ENCODE measurements at regions not wholly inside any gene's neighbourhood (a gene's known extent, or its start where the extent isn't known, plus 50 kb on each side); places are given as distances from the start of the nearest gene placed in this dataset.

DNA sequence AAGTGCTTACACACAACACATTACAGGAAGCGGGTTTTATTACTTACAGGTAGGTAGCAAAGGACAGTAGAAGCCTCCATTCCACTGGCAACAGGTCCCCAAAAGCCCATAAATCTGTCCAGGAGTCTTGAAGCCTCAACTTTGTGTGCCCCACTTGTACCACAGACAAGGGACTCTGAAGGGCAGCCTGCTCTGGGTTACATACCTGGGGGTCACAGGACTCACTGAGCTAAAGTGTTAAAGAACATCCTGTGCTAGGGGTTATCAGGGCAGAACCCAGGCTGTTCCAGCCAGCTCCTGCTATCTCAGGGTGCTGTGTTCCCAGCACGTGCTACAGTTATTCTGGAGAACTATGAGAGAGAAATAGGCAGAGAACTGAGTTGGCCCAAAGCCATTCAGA, 230.9 kb upstream of the SLC10A2 start:
- Histone ChIP-seq H2BK15ac (ENCODE audit: low read length) (no peak overlapping the region), H2AK5ac (ENCODE audit: low read depth, low read length) (no peak overlapping the region), H4K91ac (ENCODE audit: low read depth, low read length, poor library complexity) (no peak overlapping the region), H3K27me3 (ENCODE audit: control insufficient read depth in 3 of 3, insufficient read depth in 3 of 3, low read depth in 1 of 3, low read length in 3 of 3) (no peaks in the 10 kb centered on the region), H3K4me1 (ENCODE audit: control insufficient read depth in 2 of 2, insufficient read depth in 1 of 2, low read depth in 1 of 2, low read length in 2 of 2) (peaks cover 2 to 13% of the 10 kb centered on the region in 2 donors), H4K8ac (ENCODE audit: low read depth, low read length) (no peak overlapping the region), H3K4me3 (ENCODE audit: low read length in 2 of 2) (no peak overlapping the region), H2BK120ac (ENCODE audit: low read depth, low read length) (no peak overlapping the region), H3K79me1 (ENCODE audit: low read depth, low read length) (no peaks in the 10 kb centered on the region), H2BK5ac (ENCODE audit: low read length) (no peak overlapping the region), H2AFZ (ENCODE audit: low read length) (no peak overlapping the region), H3K4me2 (ENCODE audit: insufficient read depth, low read length, poor library complexity, severe bottlenecking) (no peak overlapping the region), H3K27ac (replicated peaks; ENCODE audit: low read length) (no peak overlapping the region), H3K9ac (ENCODE audit: low read depth, low read length, poor library complexity) (no peak overlapping the region), H2BK12ac (ENCODE audit: low read length) (no peak overlapping the region), H3K36me3 (replicated peaks in 1 of 2; ENCODE audit: control insufficient read depth in 2 of 2, insufficient read depth in 2 of 2, low read length in 2 of 2) (no peaks in the 10 kb centered on the region), H3K4ac (ENCODE audit: low read length) (no peak overlapping the region), H3K23ac (ENCODE audit: low read depth, low read length, poor library complexity) (no peak overlapping the region), H3K9me3 (replicated peaks in 1 of 2; ENCODE audit: control insufficient read depth in 2 of 2, insufficient read depth in 1 of 2, low read depth in 1 of 2, low read length in 2 of 2) (peaks cover 0 to 6% of the 10 kb centered on the region in 2 donors), H3K18ac (ENCODE audit: low read length) (no peak overlapping the region), H3K14ac (ENCODE audit: low read length) (no peak overlapping the region)
- no peak for DNase-seq (ENCODE audit: low spot score)
- WGBS, 2 donors (ENCODE audit: extremely low coverage in 2 of 2, insufficient read length in 2 of 2, insufficient replicate concordance in 1 of 2), result no CpG with 5 or more reads among the region's 2 CpGs

DNA sequence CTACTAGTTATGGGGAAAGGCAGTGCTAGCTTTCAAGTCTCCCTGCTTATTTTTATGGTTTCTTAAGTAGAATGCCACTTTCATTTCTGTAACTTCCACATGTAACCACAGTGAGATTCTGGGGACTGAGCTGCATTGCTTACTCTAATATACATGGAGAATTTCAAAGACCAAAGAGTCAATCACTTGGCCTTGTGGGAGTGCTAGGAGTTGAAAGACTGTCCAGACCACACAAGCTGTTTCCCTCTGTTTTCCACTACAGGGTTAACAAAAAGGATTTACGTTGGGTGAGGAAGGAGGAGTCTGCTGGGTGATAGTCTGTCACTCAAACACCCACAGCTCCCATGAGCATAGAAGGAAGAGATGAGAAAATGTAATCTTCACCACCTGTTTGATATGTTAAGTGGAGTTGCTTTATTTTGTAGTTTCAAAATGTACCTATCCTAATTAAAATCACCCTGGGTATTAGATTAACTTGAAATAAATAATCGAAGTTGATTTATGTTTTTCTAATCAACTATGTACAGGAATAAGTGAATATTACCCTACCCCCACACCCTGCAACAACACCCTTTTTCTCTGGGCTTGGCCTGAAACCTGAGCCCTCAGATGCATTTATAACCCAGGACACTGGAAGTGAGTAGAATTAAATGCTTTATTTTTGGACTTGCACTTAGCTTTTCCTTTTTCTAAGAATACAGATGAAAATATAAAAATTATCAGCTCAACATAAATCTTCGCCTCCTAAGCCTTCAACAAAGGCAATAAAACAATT, 225.8 kb upstream of the SLC10A2 start:
- no peak overlapping the region for H3K27ac ChIP-seq (replicated peaks; ENCODE audit: low read length)
- no peaks in the 10 kb centered on the region for H3K36me3 ChIP-seq (replicated peaks in 1 of 2; ENCODE audit: control insufficient read depth in 2 of 2, insufficient read depth in 2 of 2, low read length in 2 of 2)
- no peak overlapping the region for H3K4ac ChIP-seq (ENCODE audit: low read length)
- H3K4me2 ChIP-seq (ENCODE audit: insufficient read depth, low read length, poor library complexity, severe bottlenecking), result no peak overlapping the region
- H4K91ac ChIP-seq (ENCODE audit: low read depth, low read length, poor library complexity), result no peak overlapping the region
- peaks cover 0 to 3% of the 10 kb centered on the region in 2 donors for H3K9me3 ChIP-seq (replicated peaks in 1 of 2; ENCODE audit: control insufficient read depth in 2 of 2, insufficient read depth in 1 of 2, low read depth in 1 of 2, low read length in 2 of 2)
- no peak overlapping the region for H2BK12ac ChIP-seq (ENCODE audit: low read length)
- H3K14ac ChIP-seq (ENCODE audit: low read length), result no peak overlapping the region
- H3K4me1 ChIP-seq (ENCODE audit: control insufficient read depth in 2 of 2, insufficient read depth in 1 of 2, low read depth in 1 of 2, low read length in 2 of 2), result peaks cover 2 to 18% of the 10 kb centered on the region in 2 donors
- no peak overlapping the region for H3K23ac ChIP-seq (ENCODE audit: low read depth, low read length, poor library complexity)
- H2BK15ac ChIP-seq (ENCODE audit: low read length), result no peak overlapping the region
- H2AK5ac ChIP-seq (ENCODE audit: low read depth, low read length), result no peak overlapping the region
- H4K8ac ChIP-seq (ENCODE audit: low read depth, low read length), result no peak overlapping the region
- no peaks in the 10 kb centered on the region for H3K79me1 ChIP-seq (ENCODE audit: low read depth, low read length)
- H3K4me3 ChIP-seq (ENCODE audit: low read length in 2 of 2), result no peak overlapping the region
- no peak overlapping the region for H3K18ac ChIP-seq (ENCODE audit: low read length)
- no peak overlapping the region for H2BK5ac ChIP-seq (ENCODE audit: low read length)
- no CpG with 5 or more reads among the region's 3 CpGs for WGBS, 2 donors (ENCODE audit: extremely low coverage in 2 of 2, insufficient read length in 2 of 2, insufficient replicate concordance in 1 of 2)
- H3K27me3 ChIP-seq (ENCODE audit: control insufficient read depth in 3 of 3, insufficient read depth in 3 of 3, low read depth in 1 of 3, low read length in 3 of 3), result no peaks in the 10 kb centered on the region
- DNase-seq (ENCODE audit: low spot score), result peak; percentile 23
- peak overlapping the region; percentile 65 for H2AFZ ChIP-seq (ENCODE audit: low read length)
- no peak overlapping the region for H3K9ac ChIP-seq (ENCODE audit: low read depth, low read length, poor library complexity)
- H2BK120ac ChIP-seq (ENCODE audit: low read depth, low read length), result no peak overlapping the region

DNA sequence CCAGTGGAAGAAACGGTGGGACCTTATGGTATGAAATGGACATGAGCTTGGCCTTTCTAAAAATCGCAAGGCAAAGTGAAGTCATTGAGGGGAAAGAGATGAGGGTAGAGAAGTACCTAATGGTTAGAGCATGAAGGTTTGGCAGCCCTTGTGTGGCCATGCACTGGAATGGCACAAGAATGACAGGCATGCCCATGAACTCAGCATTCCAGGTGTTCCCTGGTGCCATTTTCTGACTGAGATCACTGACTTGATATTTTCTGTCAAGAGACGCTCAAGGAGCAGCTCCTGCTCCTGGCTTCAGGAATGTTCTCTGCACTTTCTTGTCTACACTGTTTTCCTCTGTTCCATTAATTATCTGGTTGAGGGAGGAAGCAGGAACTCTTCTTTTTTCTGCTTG, 225.0 kb upstream of the SLC10A2 start:
- Histone ChIP-seq H3K4me1 (ENCODE audit: control insufficient read depth in 2 of 2, insufficient read depth in 1 of 2, low read depth in 1 of 2, low read length in 2 of 2) (peaks cover 2 to 18% of the 10 kb centered on the region in 2 donors), H2BK5ac (ENCODE audit: low read length) (no peak overlapping the region), H3K4ac (ENCODE audit: low read length) (no peak overlapping the region), H2AK5ac (ENCODE audit: low read depth, low read length) (no peak overlapping the region), H3K18ac (ENCODE audit: low read length) (no peak overlapping the region), H3K79me1 (ENCODE audit: low read depth, low read length) (no peaks in the 10 kb centered on the region), H3K4me3 (ENCODE audit: low read length in 2 of 2) (no peak overlapping the region), H3K9ac (ENCODE audit: low read depth, low read length, poor library complexity) (no peak overlapping the region), H2BK12ac (ENCODE audit: low read length) (no peak overlapping the region), H3K23ac (ENCODE audit: low read depth, low read length, poor library complexity) (no peak overlapping the region), H4K91ac (ENCODE audit: low read depth, low read length, poor library complexity) (no peak overlapping the region), H2AFZ (ENCODE audit: low read length) (peak overlapping the region; percentile 65), H3K27me3 (ENCODE audit: control insufficient read depth in 3 of 3, insufficient read depth in 3 of 3, low read depth in 1 of 3, low read length in 3 of 3) (no peaks in the 10 kb centered on the region), H3K14ac (ENCODE audit: low read length) (no peak overlapping the region), H3K36me3 (replicated peaks in 1 of 2; ENCODE audit: control insufficient read depth in 2 of 2, insufficient read depth in 2 of 2, low read length in 2 of 2) (no peaks in the 10 kb centered on the region), H2BK15ac (ENCODE audit: low read length) (no peak overlapping the region), H3K4me2 (ENCODE audit: insufficient read depth, low read length, poor library complexity, severe bottlenecking) (no peak overlapping the region), H3K27ac (replicated peaks; ENCODE audit: low read length) (no peak overlapping the region), H3K9me3 (replicated peaks in 1 of 2; ENCODE audit: control insufficient read depth in 2 of 2, insufficient read depth in 1 of 2, low read depth in 1 of 2, low read length in 2 of 2) (no peaks in the 10 kb centered on the region), H2BK120ac (ENCODE audit: low read depth, low read length) (no peak overlapping the region), H4K8ac (ENCODE audit: low read depth, low read length) (no peak overlapping the region)
- WGBS, 2 donors (ENCODE audit: extremely low coverage in 2 of 2, insufficient read length in 2 of 2, insufficient replicate concordance in 1 of 2), result no CpG with 5 or more reads among the region's 3 CpGs
- no peak for DNase-seq (ENCODE audit: low spot score)

DNA sequence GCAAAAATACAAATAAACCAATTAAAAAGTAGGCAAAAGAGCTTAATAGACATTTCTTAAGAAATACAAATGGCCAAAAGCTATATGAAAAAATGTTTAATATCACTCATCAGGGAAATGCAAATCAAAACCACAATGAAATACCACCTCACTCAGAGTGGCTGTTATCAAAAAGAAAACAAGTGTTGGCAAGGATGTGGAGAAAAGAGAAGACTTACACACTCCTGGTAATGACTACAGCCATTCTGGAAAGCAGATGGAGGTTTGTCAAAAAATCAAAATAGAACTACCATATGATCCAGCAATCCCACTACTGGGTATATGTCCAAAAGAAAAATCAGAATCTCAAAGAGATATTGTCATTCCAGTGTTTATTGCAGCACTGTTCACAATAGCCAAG, 223.5 kb upstream of the SLC10A2 start:
- H4K8ac ChIP-seq (ENCODE audit: low read depth, low read length), result no peak overlapping the region
- DNase-seq (ENCODE audit: low spot score), result no peak
- no peak overlapping the region for H3K14ac ChIP-seq (ENCODE audit: low read length)
- H3K4me3 ChIP-seq (ENCODE audit: low read length in 2 of 2), result no peak overlapping the region
- H2BK12ac ChIP-seq (ENCODE audit: low read length), result no peak overlapping the region
- H3K4me1 ChIP-seq (ENCODE audit: control insufficient read depth in 2 of 2, insufficient read depth in 1 of 2, low read depth in 1 of 2, low read length in 2 of 2), result peaks cover 2 to 18% of the 10 kb centered on the region in 2 donors
- no peak overlapping the region for H3K27ac ChIP-seq (replicated peaks; ENCODE audit: low read length)
- H3K4me2 ChIP-seq (ENCODE audit: insufficient read depth, low read length, poor library complexity, severe bottlenecking), result no peak overlapping the region
- H3K36me3 ChIP-seq (replicated peaks in 1 of 2; ENCODE audit: control insufficient read depth in 2 of 2, insufficient read depth in 2 of 2, low read length in 2 of 2), result no peaks in the 10 kb centered on the region
- no peak overlapping the region for H2BK120ac ChIP-seq (ENCODE audit: low read depth, low read length)
- no peak overlapping the region for H4K91ac ChIP-seq (ENCODE audit: low read depth, low read length, poor library complexity)
- no peak overlapping the region for H3K4ac ChIP-seq (ENCODE audit: low read length)
- H2BK5ac ChIP-seq (ENCODE audit: low read length), result no peak overlapping the region
- no peak overlapping the region for H2AFZ ChIP-seq (ENCODE audit: low read length)
- no peaks in the 10 kb centered on the region for H3K9me3 ChIP-seq (replicated peaks in 1 of 2; ENCODE audit: control insufficient read depth in 2 of 2, insufficient read depth in 1 of 2, low read depth in 1 of 2, low read length in 2 of 2)
- no peaks in the 10 kb centered on the region for H3K27me3 ChIP-seq (ENCODE audit: control insufficient read depth in 3 of 3, insufficient read depth in 3 of 3, low read depth in 1 of 3, low read length in 3 of 3)
- H3K23ac ChIP-seq (ENCODE audit: low read depth, low read length, poor library complexity), result no peak overlapping the region
- no peak overlapping the region for H3K18ac ChIP-seq (ENCODE audit: low read length)
- H2AK5ac ChIP-seq (ENCODE audit: low read depth, low read length), result no peak overlapping the region
- H2BK15ac ChIP-seq (ENCODE audit: low read length), result no peak overlapping the region
- H3K9ac ChIP-seq (ENCODE audit: low read depth, low read length, poor library complexity), result no peak overlapping the region
- H3K79me1 ChIP-seq (ENCODE audit: low read depth, low read length), result no peaks in the 10 kb centered on the region

All from neuronal stem cell (in vitro differentiated cells).